ENCODE measurements at regions not wholly inside any gene's neighbourhood (a gene's known extent, or its start where the extent isn't known, plus 50 kb on each side); places are given as distances from the start of the nearest gene placed in this dataset.

- TF ChIP-seq POLR2AphosphoS5 (IDR thresholded peaks at IDR 0.05) (no peak), CTCF (IDR thresholded peaks at IDR 0.05) (no peak), POLR2A (IDR thresholded peaks at IDR 0.05) (no peak)
Measured at GRCh38 chr7:142616842-142617241, 132.4 kb upstream of the PRSS1 start.
